PC-9 (cell line): ENCODE measurements at regions not wholly inside any gene's neighbourhood (a gene's known extent, or its start where the extent isn't known, plus 50 kb on each side); places are given as distances from the start of the nearest gene placed in this dataset.

Source experiments
- EZH2 ChIP-seq: fragments of 200-600 bp; sonication (generic); IDR thresholded peaks from 2 replicates; pipeline ENCODE4 v1.8.0; 2017; ENCODE audit warnings: antibody characterized with exemption, low read depth
- TF ChIP-seq, protein P1 (sequence below): fragments of 200-600 bp; sonication (generic); conservative IDR thresholded peaks from 2 replicates; pipeline ENCODE4 v1.6.1; 2017; ENCODE audit warnings: mixed run types, antibody characterized with exemption, mild to moderate bottlenecking, moderate library complexity

DNA sequence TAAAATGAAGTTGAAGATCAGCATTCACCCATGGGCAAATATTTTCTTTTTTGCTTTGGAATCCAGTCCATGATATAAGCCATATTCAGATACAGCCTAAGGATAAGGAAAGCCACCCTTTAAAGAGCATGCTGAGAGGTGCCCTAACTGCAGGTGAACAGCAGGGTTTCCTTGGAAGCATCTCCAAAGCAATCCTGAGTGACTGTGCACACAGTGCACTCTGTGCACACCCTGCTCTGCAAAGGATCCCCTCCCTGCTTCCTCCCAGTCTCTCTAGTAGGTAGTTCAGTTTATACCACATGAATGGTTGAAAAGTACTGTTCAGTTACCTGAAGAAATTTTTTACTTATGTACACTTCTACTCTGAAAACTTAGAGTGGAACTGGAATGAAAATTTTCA lies 491.4 kb downstream of the RASEF start:
- TF ChIP-seq, protein P1, sequence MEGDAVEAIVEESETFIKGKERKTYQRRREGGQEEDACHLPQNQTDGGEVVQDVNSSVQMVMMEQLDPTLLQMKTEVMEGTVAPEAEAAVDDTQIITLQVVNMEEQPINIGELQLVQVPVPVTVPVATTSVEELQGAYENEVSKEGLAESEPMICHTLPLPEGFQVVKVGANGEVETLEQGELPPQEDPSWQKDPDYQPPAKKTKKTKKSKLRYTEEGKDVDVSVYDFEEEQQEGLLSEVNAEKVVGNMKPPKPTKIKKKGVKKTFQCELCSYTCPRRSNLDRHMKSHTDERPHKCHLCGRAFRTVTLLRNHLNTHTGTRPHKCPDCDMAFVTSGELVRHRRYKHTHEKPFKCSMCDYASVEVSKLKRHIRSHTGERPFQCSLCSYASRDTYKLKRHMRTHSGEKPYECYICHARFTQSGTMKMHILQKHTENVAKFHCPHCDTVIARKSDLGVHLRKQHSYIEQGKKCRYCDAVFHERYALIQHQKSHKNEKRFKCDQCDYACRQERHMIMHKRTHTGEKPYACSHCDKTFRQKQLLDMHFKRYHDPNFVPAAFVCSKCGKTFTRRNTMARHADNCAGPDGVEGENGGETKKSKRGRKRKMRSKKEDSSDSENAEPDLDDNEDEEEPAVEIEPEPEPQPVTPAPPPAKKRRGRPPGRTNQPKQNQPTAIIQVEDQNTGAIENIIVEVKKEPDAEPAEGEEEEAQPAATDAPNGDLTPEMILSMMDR, result no peak
- TF ChIP-seq EZH2, result no peak
